Astrocyte of the hippocampus (primary cell): ENCODE measurements at regions not wholly inside any gene's neighbourhood (a gene's known extent, or its start where the extent isn't known, plus 50 kb on each side); places are given as distances from the start of the nearest gene placed in this dataset.
"Not testable (repeated sequence)": the region's sequence is repeated elsewhere in the genome, so short reads cannot be mapped to it uniquely, and the experiment has no call there.

ENCODE experiments used
- DNase-seq: peaks from one replicate; pipeline ENCODE4 v3.0.0; 2011; ENCODE audit warnings: low read depth, low spot score

GRCh38 chr2:163187995-163188655, 349.6 kb upstream of the KCNH7 start:
- no peak for DNase-seq

GRCh38 chr2:163187119-163187518, 348.6 kb upstream of the KCNH7 start:
- no peak for DNase-seq

- no peak for DNase-seq
These were observed 346.6 kb upstream of the KCNH7 start for GRCh38 chr2:163185160-163185559.

- DNase-seq: peak; percentile 32
These were observed 344.3 kb upstream of the KCNH7 start for GRCh38 chr2:163182764-163183354.

- no peak for DNase-seq
These were observed 339.0 kb upstream of the KCNH7 start for GRCh38 chr2:163177592-163177991.

- no peak for DNase-seq
These were observed 336.7 kb upstream of the KCNH7 start for GRCh38 chr2:163175294-163175693.

GRCh38 chr2:163173591-163173990, 335.0 kb upstream of the KCNH7 start:
- DNase-seq: no peak

- no peak for DNase-seq
These were observed 333.4 kb upstream of the KCNH7 start for GRCh38 chr2:163171786-163172530.

- no peak for DNase-seq
These were observed 319.4 kb upstream of the KCNH7 start for GRCh38 chr2:163157891-163158496.

GRCh38 chr2:163157411-163157810, 318.8 kb upstream of the KCNH7 start:
- DNase-seq: peak; percentile 36

- DNase-seq: no peak
These were observed 317.4 kb upstream of the KCNH7 start for GRCh38 chr2:163155925-163156324.

- DNase-seq: peak; percentile 60
These were observed 316.8 kb upstream of the KCNH7 start for GRCh38 chr2:163155279-163155883.

GRCh38 chr2:163142618-163143017, 304.1 kb upstream of the KCNH7 start:
- DNase-seq: no peak

GRCh38 chr2:163138947-163139346, 300.4 kb upstream of the KCNH7 start:
- no peak for DNase-seq

- peak; percentile 5 for DNase-seq
These were observed 296.7 kb upstream of the KCNH7 start for GRCh38 chr2:163135256-163135655.

GRCh38 chr2:163133602-163134001, 295.0 kb upstream of the KCNH7 start:
- peak; percentile 80 for DNase-seq

GRCh38 chr2:163132850-163133249, 294.3 kb upstream of the KCNH7 start:
- peak; percentile 16 for DNase-seq

GRCh38 chr2:163132207-163132606, 293.6 kb upstream of the KCNH7 start:
- not testable (repeated sequence) for DNase-seq

- no peak for DNase-seq
These were observed 285.0 kb upstream of the KCNH7 start for GRCh38 chr2:163123526-163123925.

GRCh38 chr2:163122257-163122656, 283.7 kb upstream of the KCNH7 start:
- DNase-seq: no peak

GRCh38 chr2:163121483-163121882, 282.9 kb upstream of the KCNH7 start:
- DNase-seq: no peak

- no peak for DNase-seq
These were observed 281.4 kb upstream of the KCNH7 start for GRCh38 chr2:163119966-163120365.
